ENCODE measurements at regions not wholly inside any gene's neighbourhood (a gene's known extent, or its start where the extent isn't known, plus 50 kb on each side); places are given as distances from the start of the nearest gene placed in this dataset.

- H3K4me3 ChIP-seq (replicated peaks; ENCODE audit: low read depth, low read length), result no peak overlapping the region
- TF ChIP-seq CTCF (IDR thresholded peaks at IDR 0.05; ENCODE audit: low read depth, low read length, missing control alignments), result no peak
- DNase-seq (ENCODE audit: extremely low read depth, low read depth), result no peak
These were observed 240.7 kb downstream of the UQCRFS1 start for GRCh38 chr19:28972058-28972852.

- no peak overlapping the region for H3K4me3 ChIP-seq (replicated peaks; ENCODE audit: low read depth, low read length)
- no peak for DNase-seq (ENCODE audit: extremely low read depth, low read depth)
- no peak for TF ChIP-seq CTCF (IDR thresholded peaks at IDR 0.05; ENCODE audit: low read depth, low read length, missing control alignments)
These were observed 241.4 kb downstream of the UQCRFS1 start for GRCh38 chr19:28971513-28971912.

- no peak for DNase-seq (ENCODE audit: extremely low read depth, low read depth)
- TF ChIP-seq CTCF (IDR thresholded peaks at IDR 0.05; ENCODE audit: low read depth, low read length, missing control alignments), result no peak
- H3K4me3 ChIP-seq (replicated peaks; ENCODE audit: low read depth, low read length), result no peak overlapping the region
These were observed 241.9 kb downstream of the UQCRFS1 start for GRCh38 chr19:28971049-28971448.

- TF ChIP-seq CTCF (IDR thresholded peaks at IDR 0.05; ENCODE audit: low read depth, low read length, missing control alignments), result no peak
- H3K4me3 ChIP-seq (replicated peaks; ENCODE audit: low read depth, low read length), result no peak overlapping the region
- no peak for DNase-seq (ENCODE audit: extremely low read depth, low read depth)
These were observed 244.2 kb downstream of the UQCRFS1 start for GRCh38 chr19:28968721-28969120.

GRCh38 chr19:28966737-28967399 is 246.1 kb downstream of the UQCRFS1 start:
- no peak overlapping the region for H3K4me3 ChIP-seq (replicated peaks; ENCODE audit: low read depth, low read length)
- DNase-seq (ENCODE audit: extremely low read depth, low read depth), result no peak
- TF ChIP-seq CTCF (IDR thresholded peaks at IDR 0.05; ENCODE audit: low read depth, low read length, missing control alignments), result no peak

- DNase-seq (ENCODE audit: extremely low read depth, low read depth), result no peak
- TF ChIP-seq CTCF (IDR thresholded peaks at IDR 0.05; ENCODE audit: low read depth, low read length, missing control alignments), result no peak
- no peak overlapping the region for H3K4me3 ChIP-seq (replicated peaks; ENCODE audit: low read depth, low read length)
These were observed 248.5 kb downstream of the UQCRFS1 start for GRCh38 chr19:28964500-28964899.
